Mesenchymal stem cell (in vitro differentiated cells and primary cell): ENCODE measurements at regions not wholly inside any gene's neighbourhood (a gene's known extent, or its start where the extent isn't known, plus 50 kb on each side); places are given as distances from the start of the nearest gene placed in this dataset.

Experiments used
- DNase-seq: peaks from one replicate; pipeline ENCODE4 v3.0.0-alpha.2; 2013
- H2AFZ ChIP-seq: one replicate; pipeline ENCODE4 v1.6.1; 2013; ENCODE audit warnings: low read depth, mild to moderate bottlenecking, control low read depth, inconsistent platforms, low read length, moderate library complexity
- H2AK5ac ChIP-seq: 2 replicates; pipeline ENCODE4 v1.6.1; 2013; ENCODE audit warnings: low read length, moderate library complexity, mild to moderate bottlenecking, inconsistent platforms; ENCODE audit not compliant: severe bottlenecking
- H2BK120ac ChIP-seq: one replicate; pipeline ENCODE4 v1.6.1; 2013; ENCODE audit warnings: low read depth, mild to moderate bottlenecking, inconsistent platforms, low read length, moderate library complexity
- H2BK12ac ChIP-seq, 2 experiments: one replicate each; pipeline ENCODE4 v1.6.1; 2013; ENCODE audit warnings: inconsistent platforms in 2 of 2, low read length in 2 of 2, mild to moderate bottlenecking in 2 of 2, moderate library complexity in 2 of 2, control low read depth in 1 of 2
- H2BK15ac ChIP-seq: one replicate; pipeline ENCODE4 v1.6.1; 2013; ENCODE audit warnings: mild to moderate bottlenecking, low read depth, inconsistent platforms; ENCODE audit not compliant: poor library complexity, severe bottlenecking
- H2BK5ac ChIP-seq: 2 replicates; pipeline ENCODE4 v1.6.1; 2013; ENCODE audit warnings: low read depth, mild to moderate bottlenecking, low read length, control low read depth, inconsistent platforms; ENCODE audit not compliant: poor library complexity, severe bottlenecking
- H3K14ac ChIP-seq, 2 experiments: one replicate each; pipeline ENCODE4 v1.6.1; 2013; ENCODE audit warnings: inconsistent platforms in 2 of 2, low read length in 2 of 2, control low read depth in 1 of 2, mild to moderate bottlenecking in 1 of 2, moderate library complexity in 1 of 2
- H3K18ac ChIP-seq, 2 experiments: one replicate each; pipeline ENCODE4 v1.6.1; 2013; ENCODE audit warnings: inconsistent platforms in 2 of 2, low read length in 2 of 2, control low read depth in 1 of 2, low read depth in 1 of 2, mild to moderate bottlenecking in 1 of 2
- H3K23ac ChIP-seq, 2 experiments: one replicate each; pipeline ENCODE4 v1.6.1; 2013; ENCODE audit warnings: inconsistent platforms in 2 of 2, low read length in 2 of 2, mild to moderate bottlenecking in 2 of 2, moderate library complexity in 2 of 2, control low read depth in 1 of 2
- H3K27ac ChIP-seq: 2 replicates; pipeline ENCODE4 v1.5.1; 2013; ENCODE audit warnings: mild to moderate bottlenecking, moderate library complexity, low read length, control low read depth, inconsistent platforms; ENCODE audit not compliant: poor library complexity, severe bottlenecking
- H3K27me3 ChIP-seq, 2 experiments: 2 replicates each; pipeline versions ENCODE4 v1.6.1 to v1.7.0; 2013; ENCODE audit warnings: low read length in 2 of 2, mild to moderate bottlenecking in 2 of 2, moderate library complexity in 2 of 2, control low read depth in 1 of 2, inconsistent platforms in 1 of 2; ENCODE audit not compliant: control insufficient read depth in 1 of 2, insufficient read depth in 1 of 2
- H3K36me3 ChIP-seq, 2 experiments: 2 replicates each; pipeline versions ENCODE4 v1.6.1 to v1.7.0; 2013; ENCODE audit warnings: low read length in 2 of 2, control low read depth in 1 of 2, inconsistent platforms in 1 of 2, low read depth in 1 of 2, mild to moderate bottlenecking in 1 of 2; ENCODE audit not compliant: insufficient read depth in 2 of 2, control insufficient read depth in 1 of 2
- H3K4ac ChIP-seq, 2 experiments: one replicate each; pipeline ENCODE4 v1.6.1; 2013; ENCODE audit warnings: inconsistent platforms in 2 of 2, low read length in 2 of 2, mild to moderate bottlenecking in 2 of 2, moderate library complexity in 2 of 2, control low read depth in 1 of 2, low read depth in 1 of 2
- H3K4me1 ChIP-seq: 2 replicates; pipeline ENCODE4 v1.6.1; 2013; ENCODE audit warnings: low read depth, low read length, control low read depth; ENCODE audit not compliant: control insufficient read depth, insufficient read depth
- H3K4me2 ChIP-seq: 2 replicates; pipeline ENCODE4 v1.6.1; 2013; ENCODE audit warnings: low read length, mild to moderate bottlenecking, inconsistent platforms; ENCODE audit not compliant: poor library complexity, severe bottlenecking
- H3K4me3 ChIP-seq, 2 experiments: 2 replicates each; pipeline versions ENCODE4 v1.5.1 to v1.7.0; 2013; ENCODE audit warnings: low read length in 2 of 2, mild to moderate bottlenecking in 2 of 2, control low read depth in 1 of 2, low read depth in 1 of 2; ENCODE audit not compliant: insufficient read depth in 1 of 2
- H3K79me1 ChIP-seq: replicated peaks from 2 replicates; pipeline ENCODE4 v1.6.1; 2013; ENCODE audit warnings: mild to moderate bottlenecking, control low read depth, low read length, inconsistent platforms; ENCODE audit not compliant: poor library complexity, severe bottlenecking
- H3K9ac ChIP-seq: 2 replicates; pipeline ENCODE4 v1.7.0; 2013; ENCODE audit warnings: mild to moderate bottlenecking, low read length, moderate library complexity
- H3K9me3 ChIP-seq: 2 replicates; pipeline ENCODE4 v1.7.0; 2013; ENCODE audit warnings: mild to moderate bottlenecking, low read length; ENCODE audit not compliant: control insufficient read depth
- H4K8ac ChIP-seq: one replicate; pipeline ENCODE4 v1.6.1; 2013; ENCODE audit warnings: inconsistent platforms, mild to moderate bottlenecking, low read length, moderate library complexity
- H4K91ac ChIP-seq: one replicate; pipeline ENCODE4 v1.6.1; 2013; ENCODE audit warnings: mild to moderate bottlenecking, low read length, inconsistent platforms
- WGBS: methylation state at CpG from one replicate; pipeline ENCODE4 v1.1.7; 2013; ENCODE audit warnings: mixed read lengths; 5-methylcytosine and 5-hydroxymethylcytosine counted together

GRCh38 chr2:13046557-13047165 lies 329.9 kb downstream of the TRIB2 start:
- Histone ChIP-seq H4K91ac (no peak overlapping the region), H3K27me3 (no peaks in the 10 kb centered on the region), H3K79me1 (no peaks in the 10 kb centered on the region), H3K4ac (no peak overlapping the region), H3K9me3 (peaks cover 5% of the 10 kb centered on the region), H3K23ac (no peak overlapping the region), H2BK15ac (no peak overlapping the region), H2BK120ac (no peak overlapping the region), H3K9ac (no peak overlapping the region), H2BK5ac (no peak overlapping the region), H2BK12ac (no peak overlapping the region), H3K18ac (no peak overlapping the region), H2AK5ac (no peak overlapping the region), H3K27ac (no peak overlapping the region), H3K14ac (no peak overlapping the region), H2AFZ (no peak overlapping the region), H4K8ac (no peak overlapping the region), H3K4me2 (no peak overlapping the region), H3K36me3 (no peaks in the 10 kb centered on the region), H3K4me3 (no peak overlapping the region), H3K4me1 (no peaks in the 10 kb centered on the region)
- DNase-seq, result peak; percentile 20
- 100% methylated on average over 1 of the region's 2 CpGs for WGBS

- H3K4ac ChIP-seq, result no peak overlapping the region
- DNase-seq, result peak; percentile 25
Observed at GRCh38 chr2:13050764-13051163, 334.0 kb downstream of the TRIB2 start.

DNA sequence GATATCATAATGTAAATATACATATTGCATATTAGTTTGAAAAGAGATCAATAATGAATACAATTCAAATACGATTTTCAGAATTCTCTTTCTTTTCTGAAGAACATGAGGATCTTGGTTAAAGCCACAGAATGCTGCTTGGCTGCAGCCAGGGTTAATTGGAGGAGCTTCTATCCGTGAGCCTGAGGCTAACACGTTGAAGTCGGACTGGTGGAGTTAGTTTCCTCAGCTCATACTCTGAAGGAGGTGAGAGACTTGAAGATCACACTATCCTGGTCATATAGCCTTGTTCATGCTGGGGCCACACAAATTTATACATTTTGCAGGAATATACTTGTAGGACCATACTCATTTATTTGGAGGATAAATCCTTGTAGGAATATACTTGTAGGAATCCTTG lies 335.8 kb downstream of the TRIB2 start:
- DNase-seq, result no peak
- H3K36me3 ChIP-seq, result no peaks in the 10 kb centered on the region
- H3K4me1 ChIP-seq, result no peaks in the 10 kb centered on the region

More at GRCh38 chr2:13050764-13051163, 334.0 kb downstream of the TRIB2 start:
- Histone ChIP-seq H4K8ac (no peak overlapping the region), H3K27ac (no peak overlapping the region), H3K23ac (no peak overlapping the region), H3K4me2 (no peak overlapping the region), H2AFZ (no peak overlapping the region), H2AK5ac (no peak overlapping the region), H2BK5ac (no peak overlapping the region), H3K14ac (no peak overlapping the region), H3K4me1 (no peaks in the 10 kb centered on the region), H2BK15ac (no peak overlapping the region), H3K27me3 (no peaks in the 10 kb centered on the region), H3K9ac (peak overlapping the region; percentile 53), H3K4me3 (no peak overlapping the region), H3K79me1 (no peaks in the 10 kb centered on the region), H3K9me3 (no peaks in the 10 kb centered on the region), H3K36me3 (no peaks in the 10 kb centered on the region), H2BK120ac (no peak overlapping the region), H2BK12ac (no peak overlapping the region), H3K18ac (no peak overlapping the region), H4K91ac (no peak overlapping the region)

DNA sequence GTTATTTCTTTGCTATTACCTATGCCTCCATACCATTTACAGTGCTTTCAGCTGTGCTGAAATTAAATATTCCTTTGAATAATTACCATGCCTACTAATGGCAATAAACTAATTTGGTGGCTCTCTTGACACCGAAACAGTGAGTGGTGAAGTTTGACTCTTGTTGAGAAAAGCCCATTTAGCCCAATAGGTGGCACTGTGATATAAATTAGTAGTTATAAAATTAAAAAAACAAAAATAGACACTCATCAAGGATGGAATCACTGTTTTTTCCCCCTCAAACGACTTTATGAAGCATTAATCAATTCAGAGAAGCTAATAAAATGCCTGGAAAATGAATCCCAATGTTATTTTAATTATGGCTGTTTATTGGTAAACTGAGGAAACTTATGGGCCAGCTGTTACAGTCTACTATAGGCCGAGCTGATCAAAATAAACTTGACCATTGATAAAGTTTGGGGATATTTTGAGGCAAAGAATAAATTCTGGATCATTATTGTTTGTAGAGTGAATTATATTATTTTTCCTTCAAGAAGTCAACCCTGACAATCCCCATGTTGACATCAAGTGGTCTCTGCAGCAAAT lies 339.6 kb downstream of the TRIB2 start:
- DNase-seq, result peak; percentile 12
- H3K4me2 ChIP-seq, result no peak overlapping the region
- no peak overlapping the region for H2AFZ ChIP-seq
- no peaks in the 10 kb centered on the region for H3K4me1 ChIP-seq
- no peak overlapping the region for H2AK5ac ChIP-seq
- H2BK5ac ChIP-seq, result no peak overlapping the region
- no peaks in the 10 kb centered on the region for H3K79me1 ChIP-seq
- H3K4ac ChIP-seq, result no peak overlapping the region
- H3K27me3 ChIP-seq, result no peaks in the 10 kb centered on the region
- H2BK12ac ChIP-seq, result no peak overlapping the region
- no peak overlapping the region for H3K4me3 ChIP-seq
- H3K14ac ChIP-seq, result no peak overlapping the region
- H3K18ac ChIP-seq, result no peak overlapping the region
- no peak overlapping the region for H2BK15ac ChIP-seq
- no peaks in the 10 kb centered on the region for H3K9me3 ChIP-seq
- no peaks in the 10 kb centered on the region for H3K36me3 ChIP-seq
- H4K8ac ChIP-seq, result no peak overlapping the region
- H3K9ac ChIP-seq, result no peak overlapping the region
- no peak overlapping the region for H3K23ac ChIP-seq
- H4K91ac ChIP-seq, result no peak overlapping the region
- WGBS, result 32% methylated on average over 2 of the region's 3 CpGs
- H2BK120ac ChIP-seq, result no peak overlapping the region
- no peak overlapping the region for H3K27ac ChIP-seq

More for the DNA sequence above, 335.8 kb downstream of the TRIB2 start:
- no peak overlapping the region for H2AK5ac ChIP-seq
- H3K27me3 ChIP-seq, result no peaks in the 10 kb centered on the region
- H2BK12ac ChIP-seq, result no peak overlapping the region
- no peak overlapping the region for H3K9ac ChIP-seq
- H3K4ac ChIP-seq, result no peak overlapping the region
- H2AFZ ChIP-seq, result no peak overlapping the region
- H3K23ac ChIP-seq, result no peak overlapping the region
- no peak overlapping the region for H2BK5ac ChIP-seq
- no peak overlapping the region for H4K8ac ChIP-seq
- no peaks in the 10 kb centered on the region for H3K79me1 ChIP-seq
- no peak overlapping the region for H3K27ac ChIP-seq
- H2BK120ac ChIP-seq, result no peak overlapping the region
- WGBS, result 70% methylated on average over 4 of the region's 4 CpGs
- no peak overlapping the region for H3K18ac ChIP-seq
- no peak overlapping the region for H3K4me3 ChIP-seq
- H4K91ac ChIP-seq, result no peak overlapping the region
- no peak overlapping the region for H3K4me2 ChIP-seq
- no peak overlapping the region for H2BK15ac ChIP-seq
- H3K9me3 ChIP-seq, result no peaks in the 10 kb centered on the region
- H3K14ac ChIP-seq, result no peak overlapping the region
